DMS153 treated with DMSO at 0.1 percent for 48 hours (cell line): ENCODE measurements at regions not wholly inside any gene's neighbourhood (a gene's known extent, or its start where the extent isn't known, plus 50 kb on each side); places are given as distances from the start of the nearest gene placed in this dataset.
A peak's percentile ranks its signal among the peaks of the same experiment; 100 is the strongest.
"Not testable (repeated sequence)": the region's sequence is repeated elsewhere in the genome, so short reads cannot be mapped to it uniquely, and the experiment has no call there.

Source experiments
- DNase-seq: peaks from one replicate; lab custom pipeline; 2025; ENCODE audit not compliant: unreplicated experiment; lab: John Stamatoyannopoulos, UW

GRCh38 chr11:87879118-87879517 is 296.1 kb downstream of the RAB38 start:
- no peak for DNase-seq

DNA sequence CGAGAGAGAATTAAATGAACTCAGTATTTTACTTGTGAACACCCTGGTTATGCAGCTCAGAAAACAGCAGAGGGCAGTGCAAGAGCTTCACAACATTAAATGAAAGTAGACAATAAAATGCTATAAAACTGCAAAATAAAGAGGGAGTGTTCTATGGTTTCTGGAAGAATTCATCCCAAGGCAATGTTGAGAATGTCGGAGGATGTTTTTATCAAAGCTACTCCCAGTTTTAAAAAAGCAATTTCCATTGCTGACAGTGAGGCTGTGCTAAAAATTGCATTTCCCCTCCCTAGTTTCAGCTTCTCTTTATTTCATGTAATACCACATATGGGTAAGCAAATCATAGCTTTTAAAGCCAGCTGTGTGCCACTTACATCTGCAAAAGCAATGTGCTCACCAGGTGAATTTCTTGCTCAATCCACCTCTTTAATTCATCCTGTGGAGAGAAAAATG is 296.8 kb downstream of the RAB38 start:
- DNase-seq = peak; percentile 11

GRCh38 chr11:87871056-87871455 is 304.2 kb downstream of the RAB38 start:
- no peak for DNase-seq

- DNase-seq = no peak
These were observed 305.2 kb downstream of the RAB38 start for GRCh38 chr11:87870086-87870485.

DNA sequence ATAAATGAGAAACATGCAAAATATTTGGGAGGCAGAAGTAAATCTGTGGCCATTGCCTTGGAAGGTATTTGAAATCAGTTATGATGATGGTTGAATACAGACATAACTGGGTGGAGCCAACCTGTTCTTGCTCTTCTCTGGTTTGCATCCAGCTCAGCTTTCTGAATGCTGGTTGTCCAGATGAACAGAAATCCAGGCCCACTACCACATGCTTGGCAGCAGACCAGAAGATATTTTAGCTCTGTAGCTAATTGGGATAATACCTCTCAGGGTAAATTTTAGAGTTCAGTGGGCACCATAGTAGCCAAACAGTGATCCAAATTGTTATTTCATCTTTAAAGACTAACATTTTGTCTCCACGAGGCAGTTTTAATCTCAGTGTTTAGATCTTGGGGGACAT is 308.3 kb downstream of the RAB38 start:
- no peak for DNase-seq

GRCh38 chr11:87861030-87861429 is 314.2 kb downstream of the RAB38 start:
- DNase-seq = no peak

GRCh38 chr11:87859636-87860035 is 315.6 kb downstream of the RAB38 start:
- no peak for DNase-seq

GRCh38 chr11:87851827-87852226 is 323.4 kb downstream of the RAB38 start:
- DNase-seq = no peak

DNA sequence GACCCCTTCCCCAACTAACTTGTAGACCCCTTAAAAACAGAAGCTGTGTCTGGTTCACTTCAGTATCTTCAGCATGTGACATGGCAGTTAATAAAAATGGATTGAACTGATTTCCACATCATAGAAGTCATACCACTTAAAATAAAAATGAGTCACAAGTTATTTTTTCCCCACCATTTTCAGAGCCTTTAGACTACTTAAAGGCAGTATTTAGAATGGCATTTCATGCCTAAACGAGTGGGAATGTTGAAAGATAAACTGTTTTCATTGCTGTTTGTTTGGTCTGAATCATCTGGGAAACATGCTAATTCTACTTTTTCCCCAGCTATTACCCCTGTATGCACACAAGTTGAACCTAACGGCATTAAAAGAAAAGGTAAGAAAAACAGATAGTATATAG is 324.0 kb downstream of the RAB38 start:
- no peak for DNase-seq

DNA sequence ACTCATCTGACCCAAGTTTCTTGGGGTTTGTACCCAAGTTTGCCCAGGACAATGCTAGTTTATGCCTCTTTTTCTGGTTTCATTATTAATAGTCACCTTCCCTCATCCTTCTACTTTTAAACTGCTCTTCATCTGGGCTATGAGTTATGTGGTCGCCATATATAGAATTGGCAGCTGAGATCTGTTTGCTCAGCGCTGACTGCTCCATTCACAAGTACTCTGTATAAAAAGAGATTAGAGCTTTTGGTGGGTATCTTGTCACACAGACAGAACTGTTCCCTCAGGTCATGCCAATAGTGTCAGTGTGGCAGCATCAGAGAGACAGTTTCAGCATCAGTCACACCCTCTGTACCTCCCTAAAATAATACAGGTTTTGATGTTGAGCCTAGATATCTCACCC is 326.0 kb downstream of the RAB38 start:
- DNase-seq = no peak

GRCh38 chr11:87840786-87841185 is 334.5 kb downstream of the RAB38 start:
- DNase-seq = no peak

DNA sequence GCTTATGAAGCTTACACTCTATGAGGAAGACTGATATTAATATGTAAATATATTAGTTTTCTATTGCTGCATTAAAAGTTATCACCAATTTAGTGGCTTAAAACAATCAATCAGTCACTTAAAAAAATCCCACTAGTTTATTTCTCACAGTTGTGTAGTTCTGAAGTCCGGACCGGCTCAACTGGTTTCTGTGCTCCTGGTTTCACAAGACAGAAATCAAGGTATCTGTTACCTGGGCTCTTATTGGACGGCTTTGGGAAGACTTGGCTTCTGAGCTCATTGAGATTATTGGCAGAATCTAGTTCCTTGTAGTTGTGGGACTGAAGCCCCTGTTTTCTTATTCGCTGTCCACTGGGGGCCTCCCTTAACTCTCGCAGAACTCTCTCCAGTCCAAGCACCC is 343.0 kb downstream of the RAB38 start:
- no peak for DNase-seq

DNA sequence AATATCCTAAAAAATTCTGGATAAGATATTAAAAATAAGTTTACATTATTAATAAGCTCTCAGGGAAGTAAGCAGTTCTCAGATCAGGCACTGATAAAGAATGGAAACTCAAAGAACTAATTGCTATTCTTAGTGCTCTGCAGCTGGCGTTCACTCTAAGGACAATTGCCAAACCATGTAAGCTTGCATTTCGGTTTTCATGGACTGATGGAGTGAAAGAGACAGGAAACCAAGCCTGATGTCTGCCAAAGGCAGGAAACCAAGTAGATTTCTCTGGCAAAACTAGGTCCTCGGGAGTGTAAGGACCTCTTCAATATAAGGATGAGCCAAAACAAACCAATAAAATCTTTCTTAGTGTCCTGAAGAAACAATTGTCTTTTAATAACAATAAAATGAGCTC is 355.2 kb downstream of the RAB38 start:
- DNase-seq = no peak

DNA sequence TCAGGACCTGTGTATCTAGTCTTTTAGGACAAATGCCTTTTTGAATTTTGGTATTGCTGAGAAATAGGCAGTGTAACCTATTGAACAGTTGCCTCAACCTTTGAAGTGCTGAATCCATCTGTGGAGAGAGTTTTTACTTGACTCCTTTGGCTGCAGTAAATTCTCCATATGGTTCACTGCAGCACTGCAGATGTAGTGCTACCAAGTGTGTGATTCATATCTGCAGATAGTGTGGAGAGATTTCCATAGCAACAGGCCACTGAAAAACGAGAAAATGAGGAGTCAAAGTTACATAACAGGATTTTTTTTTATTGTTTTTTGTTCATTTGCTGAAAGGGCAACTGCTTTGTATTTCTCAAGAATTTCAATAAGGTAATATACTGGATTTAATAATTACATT is 356.1 kb downstream of the RAB38 start:
- DNase-seq = no peak

DNA sequence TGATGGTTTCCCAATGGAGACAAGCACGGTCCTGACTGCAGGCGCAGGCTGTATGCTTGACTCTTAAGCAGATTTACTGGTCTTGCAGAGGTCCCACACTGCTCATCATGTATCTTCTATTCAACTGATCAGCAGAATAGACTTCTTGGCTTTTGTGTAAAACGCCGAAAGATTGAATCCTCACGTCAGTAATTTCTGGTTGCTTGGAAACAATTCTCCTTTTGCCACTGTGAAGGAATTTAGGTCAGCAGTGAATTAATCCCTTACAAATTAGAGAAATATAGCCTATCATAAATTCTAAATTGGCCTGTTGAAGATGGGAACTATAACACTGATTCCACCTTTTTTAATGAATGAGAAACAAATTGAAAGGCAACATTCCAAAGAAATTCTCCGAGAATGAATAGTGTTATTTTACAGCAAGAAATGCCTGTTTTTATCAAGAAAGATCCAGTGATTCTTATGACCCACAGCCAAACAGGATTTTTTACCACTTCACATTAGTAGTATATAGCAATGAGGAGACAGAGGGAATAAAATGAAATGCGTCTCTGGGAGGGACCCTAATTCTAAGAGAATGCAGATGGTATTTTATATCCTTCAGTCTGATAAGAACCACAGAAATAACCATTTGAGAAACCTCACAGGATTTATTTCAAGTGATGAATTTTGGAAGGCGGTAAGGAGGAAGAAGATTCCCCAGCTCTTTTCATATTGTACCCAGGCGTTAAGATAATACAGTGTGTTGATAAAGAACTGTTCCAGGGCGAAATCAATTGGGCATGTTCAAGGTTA is 362.5 kb downstream of the RAB38 start:
- no peak for DNase-seq

- DNase-seq = no peak
These were observed 364.8 kb downstream of the RAB38 start for GRCh38 chr11:87810486-87810885.

DNA sequence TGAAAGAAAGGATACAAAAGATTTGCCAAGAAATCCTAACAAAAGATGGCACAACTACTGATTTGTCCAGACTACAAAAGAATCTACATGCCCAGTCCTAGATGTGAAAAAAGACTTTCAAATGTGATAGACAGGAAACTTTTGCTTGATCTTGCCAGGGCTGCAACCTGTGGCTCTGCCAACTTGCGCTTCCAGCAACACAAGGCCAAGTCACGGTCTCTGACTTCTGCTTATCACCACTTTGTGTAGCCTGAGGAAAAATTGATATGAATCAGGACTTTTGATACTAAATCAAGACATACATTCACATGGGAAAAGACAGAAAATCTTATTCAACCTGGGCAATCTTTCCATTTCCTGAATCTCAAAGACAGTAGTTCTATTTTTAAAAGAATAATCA is 366.0 kb downstream of the RAB38 start:
- DNase-seq = no peak

- DNase-seq = no peak
These were observed 371.1 kb downstream of the RAB38 start for GRCh38 chr11:87804176-87804575.

DNA sequence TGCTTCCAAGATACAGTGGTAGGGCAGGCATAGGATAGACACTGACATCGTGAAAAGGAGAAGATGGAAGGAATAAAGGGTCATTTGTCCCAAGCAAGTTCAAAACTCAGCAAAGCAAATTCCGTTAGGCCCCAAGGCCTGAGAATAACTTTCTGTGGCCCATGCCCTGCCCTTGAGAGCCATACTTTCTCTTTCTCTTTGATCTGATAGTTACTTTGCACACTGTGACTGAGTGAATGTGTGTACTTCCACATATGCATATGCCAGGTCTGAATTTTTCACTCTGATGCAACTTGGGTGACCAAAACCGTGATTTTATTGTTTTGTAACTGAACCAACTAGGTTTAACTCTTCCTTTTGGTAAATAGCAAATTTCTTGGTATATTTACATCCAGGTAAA is 371.5 kb downstream of the RAB38 start:
- no peak for DNase-seq

DNA sequence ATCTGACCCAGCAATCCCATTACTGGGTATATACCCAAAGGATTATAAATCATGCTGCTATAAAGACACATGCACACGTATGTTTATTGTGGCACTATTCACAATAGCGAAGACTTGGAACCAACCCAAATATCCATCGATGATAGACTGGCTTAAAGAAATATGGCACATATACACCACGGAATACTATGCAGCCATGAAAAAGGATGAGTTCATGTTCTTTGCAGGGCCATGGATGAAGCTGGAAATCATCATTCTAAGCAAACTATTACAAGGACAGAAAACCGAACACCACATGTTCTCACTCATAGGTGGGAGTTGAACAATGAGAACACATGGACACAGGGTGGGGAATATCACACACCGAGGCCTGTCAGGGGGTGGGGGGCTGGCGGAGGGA is 390.4 kb downstream of the RAB38 start:
- not testable (repeated sequence) for DNase-seq

- DNase-seq = no peak
These were observed 395.2 kb downstream of the RAB38 start for GRCh38 chr11:87780068-87780413.

GRCh38 chr11:87779276-87780067 is 395.8 kb downstream of the RAB38 start:
- DNase-seq = no peak
